ENCODE measurements at regions not wholly inside any gene's neighbourhood (a gene's known extent, or its start where the extent isn't known, plus 50 kb on each side); places are given as distances from the start of the nearest gene placed in this dataset.

- TF ChIP-seq POLR2A (IDR thresholded peaks at IDR 0.05; ENCODE audit: low read depth, low read length) (no peak), TAF1 (IDR thresholded peaks at IDR 0.05; ENCODE audit: low read depth, low read length) (no peak)
Measured at GRCh38 chr21:17730782-17731181, 88.4 kb downstream of the C21orf91 start.
